B cell (primary cell): ENCODE measurements at regions not wholly inside any gene's neighbourhood (a gene's known extent, or its start where the extent isn't known, plus 50 kb on each side); places are given as distances from the start of the nearest gene placed in this dataset.

Experiments used
- ATAC-seq: fragments of 200-7000 bp; cut with Tn5 transposase; one replicate; pipeline ENCODE4 v1.10.0; 2021; ENCODE audit warnings: low read depth, mild to moderate bottlenecking, moderate number of reproducible peaks, moderate library complexity
- CTCF ChIA-PET: fragments of 350-600 bp; sonication (Branson Sonifier 250); formaldehyde crosslinking; loops from one replicate; lab custom pipeline; 2021; ENCODE audit warnings: antibody characterized with exemption, inconsistent platforms; lab: Charles Lee
- POLR2A ChIA-PET: fragments of 350-600 bp; sonication (Branson Sonifier 250); formaldehyde crosslinking; loops from one replicate; lab custom pipeline; 2021; ENCODE audit warnings: antibody characterized with exemption; lab: Charles Lee
- DNase-seq: peaks from one replicate; pipeline ENCODE4 v3.0.0; 2013
- H2AFZ ChIP-seq: 2 replicates; pipeline ENCODE4 v1.6.1; 2012; ENCODE audit warnings: mild to moderate bottlenecking, low read depth, low read length; ENCODE audit not compliant: insufficient read depth, poor library complexity, severe bottlenecking
- H3K27ac ChIP-seq, 2 donors: 1 replicate in 1 of 2; 2 replicates in 1 of 2; pipeline ENCODE4 v1.5.1; 2012 to 2013; ENCODE audit warnings: low read length in 2 of 2, mild to moderate bottlenecking in 2 of 2, moderate library complexity in 1 of 2
- H3K27me3 ChIP-seq, 4 experiments: fragments of 200-600 bp in 1 of 4; sonication (generic) in 1 of 4; replicated peaks in 1 of 4; 1 replicate in 2 of 4; 2 replicates in 2 of 4; pipeline versions ENCODE4 v1.6.1 to v1.7.0; 2013 to 2016; ENCODE audit warnings: low read length in 3 of 4, mild to moderate bottlenecking in 2 of 4, mixed read lengths in 1 of 4, moderate library complexity in 1 of 4; ENCODE audit not compliant: insufficient read depth in 4 of 4, control insufficient read depth in 3 of 4; ENCODE audit errors: control extremely low read depth in 1 of 4
- H3K36me3 ChIP-seq, 2 experiments: replicated peaks in 1 of 2; 1 replicate in 1 of 2; 2 replicates in 1 of 2; pipeline versions ENCODE4 v1.6.1 to v1.7.1; 2013; ENCODE audit warnings: low read length in 1 of 2; ENCODE audit not compliant: insufficient read depth in 2 of 2, control insufficient read depth in 1 of 2; ENCODE audit errors: control extremely low read depth in 1 of 2, extremely low read depth in 1 of 2
- H3K4me1 ChIP-seq, 2 donors: fragments of 200-600 bp in 1 of 2; sonication (generic) in 1 of 2; 1 replicate in 1 of 2; 2 replicates in 1 of 2; pipeline versions ENCODE4 v1.5.1 to v1.6.1; 2013 to 2017; ENCODE audit warnings: low read length in 2 of 2; ENCODE audit not compliant: control insufficient read depth in 2 of 2, insufficient read depth in 2 of 2
- H3K4me2 ChIP-seq: replicated peaks from 2 replicates; pipeline ENCODE3; 2012; ENCODE audit warnings: mild to moderate bottlenecking, low read depth, low read length; ENCODE audit not compliant: poor library complexity, severe bottlenecking
- H3K4me3 ChIP-seq, 5 experiments: fragments of 200-600 bp in 1 of 5; sonication (generic) in 1 of 5; 1 replicate in 3 of 5; 2 replicates in 2 of 5; pipeline versions ENCODE4 v1.5.1 to v1.7.0; 2011 to 2016; ENCODE audit warnings: low read length in 4 of 5, mild to moderate bottlenecking in 4 of 5, low read depth in 2 of 5, control low read depth in 1 of 5, moderate library complexity in 1 of 5; ENCODE audit not compliant: insufficient read depth in 1 of 5; ENCODE audit errors: control extremely low read depth in 1 of 5, extremely low read depth in 1 of 5
- H3K79me2 ChIP-seq: fragments of 200-600 bp; sonication (generic); one replicate; pipeline ENCODE4 v1.6.0; 2016; ENCODE audit warnings: low read length; ENCODE audit not compliant: control insufficient read depth, insufficient read depth
- H3K9ac ChIP-seq: fragments of 200-600 bp; sonication (generic); 2 replicates; pipeline ENCODE4 v1.6.1; 2017; ENCODE audit warnings: mild to moderate bottlenecking, low read length, moderate library complexity
- H3K9me3 ChIP-seq, 3 donors: one replicate each; pipeline versions ENCODE4 v1.6.1 to v1.7.1; 2013; ENCODE audit warnings: low read length in 2 of 3; ENCODE audit not compliant: control insufficient read depth in 2 of 3, insufficient read depth in 1 of 3; ENCODE audit errors: control extremely low read depth in 1 of 3
- H4K20me1 ChIP-seq: 2 replicates; pipeline ENCODE4 v1.6.0; 2012; ENCODE audit warnings: mild to moderate bottlenecking, low read length; ENCODE audit not compliant: insufficient read depth, control insufficient read depth, poor library complexity, severe bottlenecking
- H3K27ac Mint-ChIP-seq: one replicate; pipeline ENCODE4 v1.8.0; 2021; ENCODE audit warnings: mixed read lengths
- H3K27me3 Mint-ChIP-seq: one replicate; pipeline ENCODE4 v1.8.0; 2021; ENCODE audit warnings: mixed read lengths
- H3K4me1 Mint-ChIP-seq: one replicate; pipeline ENCODE4 v1.8.0; 2021; ENCODE audit warnings: mixed read lengths
- H3K4me3 Mint-ChIP-seq: one replicate; pipeline ENCODE4 v1.8.0; 2021; ENCODE audit warnings: mixed read lengths
- H3K9me3 Mint-ChIP-seq: one replicate; pipeline ENCODE4 v1.8.0; 2022; ENCODE audit warnings: mixed read lengths; ENCODE audit not compliant: insufficient read depth
- EZH2 ChIP-seq: IDR thresholded peaks from 2 replicates; pipeline ENCODE4 v1.6.1; 2012; ENCODE audit warnings: borderline replicate concordance, low read depth, mild to moderate bottlenecking, moderate library complexity, low read length; ENCODE audit not compliant: insufficient read depth, poor library complexity, severe bottlenecking
- WGBS: methylation state at CpG from one replicate; pipeline ENCODE4 v1.1.5; 2013; ENCODE audit warnings: missing lambda C conversion rate; ENCODE audit not compliant: insufficient coverage; 5-methylcytosine and 5-hydroxymethylcytosine counted together
- intact Hi-C: fragments of 100-400 bp; cut with micrococcal nuclease; formaldehyde crosslinking; loops from one replicate; pipeline ENCODE4 v1.10.0; 2022
- TF ChIP-seq, protein P1 (sequence below): fragments of 200-600 bp; IDR thresholded peaks from one replicate; pipeline ENCODE4 v1.8.0; 2022; ENCODE audit warnings: antibody characterized with exemption, mild to moderate bottlenecking

DNA sequence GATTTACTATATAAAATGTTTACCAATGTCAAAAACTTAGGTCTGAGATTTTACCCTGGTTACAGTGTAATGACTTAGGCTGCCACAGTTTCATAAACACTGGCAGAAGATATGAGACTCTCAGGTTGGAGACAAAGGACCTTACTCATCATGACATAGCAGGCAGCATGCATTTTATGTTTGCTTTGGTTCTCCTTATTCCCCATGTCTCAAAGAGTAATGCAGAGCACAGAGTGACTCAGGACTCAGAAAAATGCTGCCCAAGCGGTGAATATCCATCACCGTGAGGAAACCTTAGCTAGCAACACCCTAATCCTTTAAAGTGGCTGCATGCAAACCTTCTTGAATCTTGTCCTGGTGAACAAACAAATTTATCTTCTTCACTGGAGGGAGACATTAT, 112.1 kb upstream of the EYS start:
- no peak overlapping the region for H3K9ac ChIP-seq
- no peak for TF ChIP-seq EZH2
- TF ChIP-seq, protein P1, sequence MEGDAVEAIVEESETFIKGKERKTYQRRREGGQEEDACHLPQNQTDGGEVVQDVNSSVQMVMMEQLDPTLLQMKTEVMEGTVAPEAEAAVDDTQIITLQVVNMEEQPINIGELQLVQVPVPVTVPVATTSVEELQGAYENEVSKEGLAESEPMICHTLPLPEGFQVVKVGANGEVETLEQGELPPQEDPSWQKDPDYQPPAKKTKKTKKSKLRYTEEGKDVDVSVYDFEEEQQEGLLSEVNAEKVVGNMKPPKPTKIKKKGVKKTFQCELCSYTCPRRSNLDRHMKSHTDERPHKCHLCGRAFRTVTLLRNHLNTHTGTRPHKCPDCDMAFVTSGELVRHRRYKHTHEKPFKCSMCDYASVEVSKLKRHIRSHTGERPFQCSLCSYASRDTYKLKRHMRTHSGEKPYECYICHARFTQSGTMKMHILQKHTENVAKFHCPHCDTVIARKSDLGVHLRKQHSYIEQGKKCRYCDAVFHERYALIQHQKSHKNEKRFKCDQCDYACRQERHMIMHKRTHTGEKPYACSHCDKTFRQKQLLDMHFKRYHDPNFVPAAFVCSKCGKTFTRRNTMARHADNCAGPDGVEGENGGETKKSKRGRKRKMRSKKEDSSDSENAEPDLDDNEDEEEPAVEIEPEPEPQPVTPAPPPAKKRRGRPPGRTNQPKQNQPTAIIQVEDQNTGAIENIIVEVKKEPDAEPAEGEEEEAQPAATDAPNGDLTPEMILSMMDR = no peak
- H3K4me3 Mint-ChIP-seq = no peak overlapping the region
- no peak overlapping the region for H3K27ac ChIP-seq
- DNase-seq (no peak), ATAC-seq (no peak)
- H3K4me3 ChIP-seq = no peak overlapping the region
- H3K4me2 ChIP-seq = no peak overlapping the region
- CTCF ChIA-PET = no interaction called here
- no peak overlapping the region for H2AFZ ChIP-seq
- POLR2A ChIA-PET = no interaction called here
- no peaks in the 10 kb centered on the region for H3K9me3 Mint-ChIP-seq
- WGBS = 77% methylated on average over 2 of the region's 2 CpGs
- H3K79me2 ChIP-seq = no peaks in the 10 kb centered on the region
- intact Hi-C loops = no loop called here
- no peaks in the 10 kb centered on the region for H3K27me3 Mint-ChIP-seq
- no peaks in the 10 kb centered on the region for H4K20me1 ChIP-seq
- no peaks in the 10 kb centered on the region for H3K4me1 ChIP-seq
- no peaks in the 10 kb centered on the region for H3K27me3 ChIP-seq
- no peaks in the 10 kb centered on the region for H3K4me1 Mint-ChIP-seq
- H3K9me3 ChIP-seq = no peaks in the 10 kb centered on the region
- H3K36me3 ChIP-seq = no peaks in the 10 kb centered on the region
- H3K27ac Mint-ChIP-seq = no peak overlapping the region

DNA sequence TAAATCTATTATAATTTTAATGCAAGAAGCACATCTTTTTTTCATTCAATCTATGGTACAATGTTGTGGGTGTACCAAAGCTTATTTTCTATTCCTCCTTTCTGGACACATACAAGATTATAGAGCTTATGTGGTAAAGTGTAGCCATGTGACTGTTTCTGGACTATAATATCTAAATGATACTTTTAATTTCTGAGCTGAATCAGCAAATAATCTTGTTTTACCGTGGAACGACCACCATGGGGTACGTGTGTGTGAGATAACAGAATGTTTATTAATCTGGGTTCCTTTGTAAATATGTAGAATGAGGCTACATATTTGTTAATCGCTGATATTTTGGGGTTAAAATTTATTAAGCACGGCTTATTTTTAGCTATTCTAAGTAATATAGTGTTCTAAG, 111.5 kb upstream of the EYS start:
- Histone ChIP-seq H3K27me3 (no peaks in the 10 kb centered on the region), H3K4me2 (no peak overlapping the region), H2AFZ (no peak overlapping the region), H3K9ac (no peak overlapping the region), H3K27ac (no peak overlapping the region), H3K79me2 (no peaks in the 10 kb centered on the region), H3K4me1 (no peaks in the 10 kb centered on the region), H4K20me1 (no peaks in the 10 kb centered on the region), H3K9me3 (no peaks in the 10 kb centered on the region), H3K36me3 (no peaks in the 10 kb centered on the region), H3K4me3 (no peak overlapping the region)
- DNase-seq = no peak
- POLR2A ChIA-PET = no interaction called here
- no peaks in the 10 kb centered on the region for H3K27me3 Mint-ChIP-seq
- no peak for TF ChIP-seq EZH2
- TF ChIP-seq, protein P1 = no peak
- no peaks in the 10 kb centered on the region for H3K9me3 Mint-ChIP-seq
- intact Hi-C loops = no loop called here
- ATAC-seq = no peak
- H3K27ac Mint-ChIP-seq = no peak overlapping the region
- WGBS = 100% methylated on average over 4 of the region's 5 CpGs
- H3K4me1 Mint-ChIP-seq = no peaks in the 10 kb centered on the region
- no peak overlapping the region for H3K4me3 Mint-ChIP-seq
- CTCF ChIA-PET = no interaction called here
